HL-60 (cell line): ENCODE measurements at regions not wholly inside any gene's neighbourhood (a gene's known extent, or its start where the extent isn't known, plus 50 kb on each side); places are given as distances from the start of the nearest gene placed in this dataset.

Source experiments
- CTCF ChIP-seq: IDR thresholded peaks from one replicate; pipeline ENCODE4 v1.5.1; 2011; ENCODE audit warnings: low read length, control low read depth, inconsistent platforms; ENCODE audit not compliant: insufficient read depth
- POLR2AphosphoS5 ChIP-seq: IDR thresholded peaks from 2 replicates; pipeline ENCODE4 v1.6.1; 2012; ENCODE audit warnings: low read depth
- SPI1 ChIP-seq: IDR thresholded peaks from 2 replicates; pipeline ENCODE4 v1.6.1; 2012; ENCODE audit warnings: low read depth, mild to moderate bottlenecking, borderline replicate concordance
- TF ChIP-seq, protein P1 (sequence below): IDR thresholded peaks from 2 replicates; pipeline ENCODE4 v1.6.1; 2012; ENCODE audit warnings: low read depth; ENCODE audit not compliant: insufficient replicate concordance

DNA sequence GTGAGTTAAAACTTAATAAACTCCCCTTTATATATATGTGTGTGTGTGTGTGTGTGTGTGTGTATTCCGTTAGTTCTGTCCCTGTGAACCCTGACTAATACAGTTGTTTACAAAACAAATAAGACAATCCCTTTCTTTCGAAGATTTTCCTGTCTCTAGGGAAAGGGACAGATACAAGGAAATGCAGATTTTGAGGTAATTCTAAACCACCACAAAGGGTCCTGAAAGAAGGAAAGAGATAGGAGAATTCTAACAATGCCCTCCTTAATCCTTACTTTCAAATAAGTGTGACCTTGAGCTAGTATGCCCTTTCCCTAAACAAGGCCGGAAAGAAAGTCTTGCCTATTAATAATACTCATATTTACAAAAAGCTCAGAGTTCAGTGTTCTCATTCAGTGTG lies 164.8 kb upstream of the COL11A1 start:
- TF ChIP-seq CTCF, result no peak
- TF ChIP-seq, protein P1, sequence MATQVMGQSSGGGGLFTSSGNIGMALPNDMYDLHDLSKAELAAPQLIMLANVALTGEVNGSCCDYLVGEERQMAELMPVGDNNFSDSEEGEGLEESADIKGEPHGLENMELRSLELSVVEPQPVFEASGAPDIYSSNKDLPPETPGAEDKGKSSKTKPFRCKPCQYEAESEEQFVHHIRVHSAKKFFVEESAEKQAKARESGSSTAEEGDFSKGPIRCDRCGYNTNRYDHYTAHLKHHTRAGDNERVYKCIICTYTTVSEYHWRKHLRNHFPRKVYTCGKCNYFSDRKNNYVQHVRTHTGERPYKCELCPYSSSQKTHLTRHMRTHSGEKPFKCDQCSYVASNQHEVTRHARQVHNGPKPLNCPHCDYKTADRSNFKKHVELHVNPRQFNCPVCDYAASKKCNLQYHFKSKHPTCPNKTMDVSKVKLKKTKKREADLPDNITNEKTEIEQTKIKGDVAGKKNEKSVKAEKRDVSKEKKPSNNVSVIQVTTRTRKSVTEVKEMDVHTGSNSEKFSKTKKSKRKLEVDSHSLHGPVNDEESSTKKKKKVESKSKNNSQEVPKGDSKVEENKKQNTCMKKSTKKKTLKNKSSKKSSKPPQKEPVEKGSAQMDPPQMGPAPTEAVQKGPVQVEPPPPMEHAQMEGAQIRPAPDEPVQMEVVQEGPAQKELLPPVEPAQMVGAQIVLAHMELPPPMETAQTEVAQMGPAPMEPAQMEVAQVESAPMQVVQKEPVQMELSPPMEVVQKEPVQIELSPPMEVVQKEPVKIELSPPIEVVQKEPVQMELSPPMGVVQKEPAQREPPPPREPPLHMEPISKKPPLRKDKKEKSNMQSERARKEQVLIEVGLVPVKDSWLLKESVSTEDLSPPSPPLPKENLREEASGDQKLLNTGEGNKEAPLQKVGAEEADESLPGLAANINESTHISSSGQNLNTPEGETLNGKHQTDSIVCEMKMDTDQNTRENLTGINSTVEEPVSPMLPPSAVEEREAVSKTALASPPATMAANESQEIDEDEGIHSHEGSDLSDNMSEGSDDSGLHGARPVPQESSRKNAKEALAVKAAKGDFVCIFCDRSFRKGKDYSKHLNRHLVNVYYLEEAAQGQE, result no peak
- TF ChIP-seq SPI1, result no peak
- no peak for TF ChIP-seq POLR2AphosphoS5
